B cell (primary cell): ENCODE measurements at regions not wholly inside any gene's neighbourhood (a gene's known extent, or its start where the extent isn't known, plus 50 kb on each side); places are given as distances from the start of the nearest gene placed in this dataset.

Experiments
- ATAC-seq: fragments of 200-7000 bp; cut with Tn5 transposase; one replicate; pipeline ENCODE4 v1.10.0; 2021; ENCODE audit warnings: low read depth, mild to moderate bottlenecking, moderate number of reproducible peaks, moderate library complexity
- CTCF ChIA-PET: fragments of 350-600 bp; sonication (Branson Sonifier 250); formaldehyde crosslinking; loops from one replicate; lab custom pipeline; 2021; ENCODE audit warnings: antibody characterized with exemption, inconsistent platforms; lab: Charles Lee
- POLR2A ChIA-PET: fragments of 350-600 bp; sonication (Branson Sonifier 250); formaldehyde crosslinking; loops from one replicate; lab custom pipeline; 2021; ENCODE audit warnings: antibody characterized with exemption; lab: Charles Lee
- DNase-seq: peaks from one replicate; pipeline ENCODE4 v3.0.0; 2013
- H2AFZ ChIP-seq: 2 replicates; pipeline ENCODE4 v1.6.1; 2012; ENCODE audit warnings: mild to moderate bottlenecking, low read depth, low read length; ENCODE audit not compliant: insufficient read depth, poor library complexity, severe bottlenecking
- H3K27ac ChIP-seq, 2 donors: 1 replicate in 1 of 2; 2 replicates in 1 of 2; pipeline ENCODE4 v1.5.1; 2012 to 2013; ENCODE audit warnings: low read length in 2 of 2, mild to moderate bottlenecking in 2 of 2, moderate library complexity in 1 of 2
- H3K27me3 ChIP-seq, 4 experiments: fragments of 200-600 bp in 1 of 4; sonication (generic) in 1 of 4; replicated peaks in 1 of 4; 1 replicate in 2 of 4; 2 replicates in 2 of 4; pipeline versions ENCODE4 v1.6.1 to v1.7.0; 2013 to 2016; ENCODE audit warnings: low read length in 3 of 4, mild to moderate bottlenecking in 2 of 4, mixed read lengths in 1 of 4, moderate library complexity in 1 of 4; ENCODE audit not compliant: insufficient read depth in 4 of 4, control insufficient read depth in 3 of 4; ENCODE audit errors: control extremely low read depth in 1 of 4
- H3K36me3 ChIP-seq, 2 experiments: replicated peaks in 1 of 2; 1 replicate in 1 of 2; 2 replicates in 1 of 2; pipeline versions ENCODE4 v1.6.1 to v1.7.1; 2013; ENCODE audit warnings: low read length in 1 of 2; ENCODE audit not compliant: insufficient read depth in 2 of 2, control insufficient read depth in 1 of 2; ENCODE audit errors: control extremely low read depth in 1 of 2, extremely low read depth in 1 of 2
- H3K4me1 ChIP-seq, 2 donors: fragments of 200-600 bp in 1 of 2; sonication (generic) in 1 of 2; 1 replicate in 1 of 2; 2 replicates in 1 of 2; pipeline versions ENCODE4 v1.5.1 to v1.6.1; 2013 to 2017; ENCODE audit warnings: low read length in 2 of 2; ENCODE audit not compliant: control insufficient read depth in 2 of 2, insufficient read depth in 2 of 2
- H3K4me2 ChIP-seq: replicated peaks from 2 replicates; pipeline ENCODE3; 2012; ENCODE audit warnings: mild to moderate bottlenecking, low read depth, low read length; ENCODE audit not compliant: poor library complexity, severe bottlenecking
- H3K4me3 ChIP-seq, 5 experiments: fragments of 200-600 bp in 1 of 5; sonication (generic) in 1 of 5; 1 replicate in 3 of 5; 2 replicates in 2 of 5; pipeline versions ENCODE4 v1.5.1 to v1.7.0; 2011 to 2016; ENCODE audit warnings: low read length in 4 of 5, mild to moderate bottlenecking in 4 of 5, low read depth in 2 of 5, control low read depth in 1 of 5, moderate library complexity in 1 of 5; ENCODE audit not compliant: insufficient read depth in 1 of 5; ENCODE audit errors: control extremely low read depth in 1 of 5, extremely low read depth in 1 of 5
- H3K79me2 ChIP-seq: fragments of 200-600 bp; sonication (generic); one replicate; pipeline ENCODE4 v1.6.0; 2016; ENCODE audit warnings: low read length; ENCODE audit not compliant: control insufficient read depth, insufficient read depth
- H3K9ac ChIP-seq: fragments of 200-600 bp; sonication (generic); 2 replicates; pipeline ENCODE4 v1.6.1; 2017; ENCODE audit warnings: mild to moderate bottlenecking, low read length, moderate library complexity
- H3K9me3 ChIP-seq, 3 donors: one replicate each; pipeline versions ENCODE4 v1.6.1 to v1.7.1; 2013; ENCODE audit warnings: low read length in 2 of 3; ENCODE audit not compliant: control insufficient read depth in 2 of 3, insufficient read depth in 1 of 3; ENCODE audit errors: control extremely low read depth in 1 of 3
- H4K20me1 ChIP-seq: 2 replicates; pipeline ENCODE4 v1.6.0; 2012; ENCODE audit warnings: mild to moderate bottlenecking, low read length; ENCODE audit not compliant: insufficient read depth, control insufficient read depth, poor library complexity, severe bottlenecking
- H3K27ac Mint-ChIP-seq: one replicate; pipeline ENCODE4 v1.8.0; 2021; ENCODE audit warnings: mixed read lengths
- H3K27me3 Mint-ChIP-seq: one replicate; pipeline ENCODE4 v1.8.0; 2021; ENCODE audit warnings: mixed read lengths
- H3K4me1 Mint-ChIP-seq: one replicate; pipeline ENCODE4 v1.8.0; 2021; ENCODE audit warnings: mixed read lengths
- H3K4me3 Mint-ChIP-seq: one replicate; pipeline ENCODE4 v1.8.0; 2021; ENCODE audit warnings: mixed read lengths
- H3K9me3 Mint-ChIP-seq: one replicate; pipeline ENCODE4 v1.8.0; 2022; ENCODE audit warnings: mixed read lengths; ENCODE audit not compliant: insufficient read depth
- CTCF ChIP-seq: fragments of 200-600 bp; IDR thresholded peaks from one replicate; pipeline ENCODE4 v1.8.0; 2022; ENCODE audit warnings: antibody characterized with exemption, mild to moderate bottlenecking
- EZH2 ChIP-seq: IDR thresholded peaks from 2 replicates; pipeline ENCODE4 v1.6.1; 2012; ENCODE audit warnings: borderline replicate concordance, low read depth, mild to moderate bottlenecking, moderate library complexity, low read length; ENCODE audit not compliant: insufficient read depth, poor library complexity, severe bottlenecking
- WGBS: methylation state at CpG from one replicate; pipeline ENCODE4 v1.1.5; 2013; ENCODE audit warnings: missing lambda C conversion rate; ENCODE audit not compliant: insufficient coverage; 5-methylcytosine and 5-hydroxymethylcytosine counted together
- intact Hi-C: fragments of 100-400 bp; cut with micrococcal nuclease; formaldehyde crosslinking; loops from one replicate; pipeline ENCODE4 v1.10.0; 2022

- H4K20me1 ChIP-seq: no peaks in the 10 kb centered on the region
- H3K36me3 ChIP-seq: no peaks in the 10 kb centered on the region
- no peaks in the 10 kb centered on the region for H3K4me1 ChIP-seq
- H3K4me3 Mint-ChIP-seq: no peak overlapping the region
- H3K27ac ChIP-seq: no peak overlapping the region
- 74% methylated on average over 3 of the region's 4 CpGs for WGBS
- ATAC-seq (no peak), DNase-seq (no peak)
- H2AFZ ChIP-seq: no peak overlapping the region
- no peak overlapping the region for H3K4me3 ChIP-seq
- intact Hi-C loops: no loop called here
- no peaks in the 10 kb centered on the region for H3K9me3 ChIP-seq
- CTCF ChIA-PET: no interaction called here
- no peaks in the 10 kb centered on the region for H3K9me3 Mint-ChIP-seq
- H3K27ac Mint-ChIP-seq: no peak overlapping the region
- H3K27me3 Mint-ChIP-seq: peaks cover 20% of the 10 kb centered on the region
- no peak overlapping the region for H3K9ac ChIP-seq
- POLR2A ChIA-PET: no interaction called here
- TF ChIP-seq EZH2: no peak
- no peak overlapping the region for H3K4me2 ChIP-seq
- no peaks in the 10 kb centered on the region for H3K79me2 ChIP-seq
- no peaks in the 10 kb centered on the region for H3K4me1 Mint-ChIP-seq
- no peaks in the 10 kb centered on the region for H3K27me3 ChIP-seq
These were observed 137.8 kb upstream of the KLHL29 start for GRCh38 chr2:23246992-23247683.

GRCh38 chr2:23248667-23249066 lies 136.3 kb upstream of the KLHL29 start:
- ChIA-PET POLR2A (no interaction called here), CTCF (no interaction called here)
- intact Hi-C loops: no loop called here
- H3K27me3 Mint-ChIP-seq: peaks cover 16% of the 10 kb centered on the region
- no peak for ATAC-seq
- H3K27ac ChIP-seq: no peak overlapping the region
- no peaks in the 10 kb centered on the region for H3K4me1 Mint-ChIP-seq
- H3K9ac ChIP-seq: no peak overlapping the region
- H3K36me3 ChIP-seq: no peaks in the 10 kb centered on the region
- no peak overlapping the region for H3K4me3 ChIP-seq
- H3K27ac Mint-ChIP-seq: no peak overlapping the region
- no peak overlapping the region for H3K4me3 Mint-ChIP-seq
- no peaks in the 10 kb centered on the region for H3K4me1 ChIP-seq
- H3K27me3 ChIP-seq: no peaks in the 10 kb centered on the region
- no peaks in the 10 kb centered on the region for H3K9me3 Mint-ChIP-seq
- TF ChIP-seq CTCF (no peak), EZH2 (no peak)
- H3K9me3 ChIP-seq: no peaks in the 10 kb centered on the region
- no peak for DNase-seq
- H4K20me1 ChIP-seq: no peaks in the 10 kb centered on the region
- whole genome bisulfite sequencing: no CpG with 5 or more reads among the region's 1 CpG
- no peaks in the 10 kb centered on the region for H3K79me2 ChIP-seq
- H3K4me2 ChIP-seq: no peak overlapping the region
- H2AFZ ChIP-seq: no peak overlapping the region
